ENCODE measurements at regions not wholly inside any gene's neighbourhood (a gene's known extent, or its start where the extent isn't known, plus 50 kb on each side); places are given as distances from the start of the nearest gene placed in this dataset.

DNA sequence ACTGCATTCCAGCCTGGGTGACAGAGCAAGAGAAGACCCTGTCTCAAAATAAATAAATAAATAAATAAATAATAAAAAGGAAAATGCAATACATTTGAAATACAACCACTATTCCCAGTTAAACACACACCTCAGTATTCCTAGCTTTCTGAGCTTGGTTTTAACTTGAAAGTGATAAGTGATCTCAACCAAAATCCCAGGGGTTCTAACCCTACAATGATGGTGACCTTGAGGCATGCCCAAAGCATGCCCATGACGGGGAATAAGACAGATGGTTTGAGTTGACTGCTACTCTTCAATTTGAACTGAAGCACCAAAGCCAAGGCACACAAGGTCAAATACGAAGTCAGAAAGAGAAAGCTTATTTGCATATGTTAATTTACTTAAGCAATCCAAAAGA is 96.9 kb downstream of the ZFP64 start:
- no peak for ATAC-seq
- TF ChIP-seq GLIS3 (CRISPR knock-in tag; IDR thresholded peaks at IDR 0.05): no peak
- TF ChIP-seq RARB (CRISPR knock-in tag; IDR thresholded peaks at IDR 0.05): no peak
- TF ChIP-seq ISL1 (CRISPR knock-in tag; IDR thresholded peaks at IDR 0.05): no peak
- no peak for TF ChIP-seq TOX (CRISPR knock-in tag; IDR thresholded peaks at IDR 0.05; ENCODE audit: borderline replicate concordance)
- TF ChIP-seq ESRRG (CRISPR knock-in tag; IDR thresholded peaks at IDR 0.05): no peak

DNA sequence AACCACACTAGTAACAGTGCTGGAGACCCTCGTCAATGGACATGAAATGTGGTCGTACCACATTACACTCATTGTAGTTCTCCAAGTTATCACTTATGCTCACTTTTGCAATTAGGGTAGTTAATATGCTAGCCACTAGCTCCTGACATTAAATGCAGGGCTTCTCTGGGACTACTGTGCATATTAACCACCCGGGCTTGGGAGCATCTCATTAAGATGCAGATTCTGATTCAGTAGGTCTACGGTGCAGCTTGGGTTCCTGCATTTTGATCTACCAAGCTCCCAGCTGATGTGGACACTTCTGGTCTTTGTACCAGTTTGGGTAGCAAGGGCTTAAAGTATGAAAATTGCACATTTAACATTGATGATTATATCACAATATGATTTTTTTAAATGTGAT is 98.0 kb downstream of the ZFP64 start:
- no peak for ATAC-seq
- TF ChIP-seq ZFP3 (CRISPR knock-in tag; IDR thresholded peaks at IDR 0.05) (no peak), ARNTL (CRISPR knock-in tag; IDR thresholded peaks at IDR 0.05; ENCODE audit: borderline replicate concordance, low read depth) (no peak), ZNF8 (CRISPR knock-in tag; IDR thresholded peaks at IDR 0.05) (no peak), ISL1 (CRISPR knock-in tag; IDR thresholded peaks at IDR 0.05) (no peak), OSR1 (CRISPR knock-in tag; IDR thresholded peaks at IDR 0.05) (no peak), POU6F1 (CRISPR knock-in tag; IDR thresholded peaks at IDR 0.05; ENCODE audit: borderline replicate concordance, low read depth) (no peak)
- TF ChIP-seq, protein P1, sequence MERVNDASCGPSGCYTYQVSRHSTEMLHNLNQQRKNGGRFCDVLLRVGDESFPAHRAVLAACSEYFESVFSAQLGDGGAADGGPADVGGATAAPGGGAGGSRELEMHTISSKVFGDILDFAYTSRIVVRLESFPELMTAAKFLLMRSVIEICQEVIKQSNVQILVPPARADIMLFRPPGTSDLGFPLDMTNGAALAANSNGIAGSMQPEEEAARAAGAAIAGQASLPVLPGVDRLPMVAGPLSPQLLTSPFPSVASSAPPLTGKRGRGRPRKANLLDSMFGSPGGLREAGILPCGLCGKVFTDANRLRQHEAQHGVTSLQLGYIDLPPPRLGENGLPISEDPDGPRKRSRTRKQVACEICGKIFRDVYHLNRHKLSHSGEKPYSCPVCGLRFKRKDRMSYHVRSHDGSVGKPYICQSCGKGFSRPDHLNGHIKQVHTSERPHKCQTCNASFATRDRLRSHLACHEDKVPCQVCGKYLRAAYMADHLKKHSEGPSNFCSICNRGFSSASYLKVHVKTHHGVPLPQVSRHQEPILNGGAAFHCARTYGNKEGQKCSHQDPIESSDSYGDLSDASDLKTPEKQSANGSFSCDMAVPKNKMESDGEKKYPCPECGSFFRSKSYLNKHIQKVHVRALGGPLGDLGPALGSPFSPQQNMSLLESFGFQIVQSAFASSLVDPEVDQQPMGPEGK (CRISPR knock-in tag; IDR thresholded peaks at IDR 0.05; ENCODE audit: borderline replicate concordance): no peak

DNA sequence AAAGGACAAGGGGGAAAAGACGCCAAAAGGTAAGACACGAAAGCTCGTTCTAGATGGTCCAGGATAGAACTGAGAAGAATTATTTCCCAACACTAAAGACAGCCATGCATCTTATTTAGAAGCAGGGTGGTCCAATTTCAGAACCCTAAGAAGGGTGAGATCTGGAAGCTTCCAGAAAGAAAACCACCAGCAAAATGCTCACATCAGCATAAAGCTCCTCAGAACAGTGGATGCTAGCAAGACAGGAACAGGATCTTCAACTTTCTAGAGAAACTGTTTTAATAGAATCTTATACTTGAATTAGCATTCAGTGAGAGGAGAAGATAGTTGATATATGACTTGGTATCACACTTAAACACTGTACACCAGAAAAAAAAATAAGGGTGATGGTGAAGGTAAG is 101.5 kb downstream of the ZFP64 start:
- ATAC-seq: no peak
- TF ChIP-seq, protein P1 (CRISPR knock-in tag; IDR thresholded peaks at IDR 0.05; ENCODE audit: borderline replicate concordance): no peak
- TF ChIP-seq, protein P2, sequence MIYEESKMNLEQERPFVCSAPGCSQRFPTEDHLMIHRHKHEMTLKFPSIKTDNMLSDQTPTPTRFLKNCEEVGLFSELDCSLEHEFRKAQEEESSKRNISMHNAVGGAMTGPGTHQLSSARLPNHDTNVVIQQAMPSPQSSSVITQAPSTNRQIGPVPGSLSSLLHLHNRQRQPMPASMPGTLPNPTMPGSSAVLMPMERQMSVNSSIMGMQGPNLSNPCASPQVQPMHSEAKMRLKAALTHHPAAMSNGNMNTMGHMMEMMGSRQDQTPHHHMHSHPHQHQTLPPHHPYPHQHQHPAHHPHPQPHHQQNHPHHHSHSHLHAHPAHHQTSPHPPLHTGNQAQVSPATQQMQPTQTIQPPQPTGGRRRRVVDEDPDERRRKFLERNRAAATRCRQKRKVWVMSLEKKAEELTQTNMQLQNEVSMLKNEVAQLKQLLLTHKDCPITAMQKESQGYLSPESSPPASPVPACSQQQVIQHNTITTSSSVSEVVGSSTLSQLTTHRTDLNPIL (CRISPR knock-in tag; IDR thresholded peaks at IDR 0.05; ENCODE audit: low read depth): no peak

DNA sequence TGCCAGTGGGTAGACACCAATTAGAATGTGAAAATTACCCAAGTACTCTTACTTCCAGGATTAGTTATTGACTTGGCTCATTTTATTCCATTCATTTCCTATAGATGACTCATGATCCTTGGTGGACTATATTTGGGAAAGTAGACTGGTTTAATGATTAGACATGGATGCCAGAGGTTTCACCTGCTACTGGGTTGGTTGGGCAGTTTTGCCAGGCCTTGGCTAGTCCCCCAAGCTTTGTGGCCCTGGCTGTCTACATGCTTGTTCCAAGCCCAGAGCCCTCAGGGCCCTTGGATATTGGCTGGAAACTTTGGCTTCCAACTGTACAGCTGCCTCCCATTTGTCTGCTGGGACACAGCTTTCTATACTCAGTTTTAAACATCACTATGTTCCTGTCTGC is 104.1 kb downstream of the ZFP64 start:
- TF ChIP-seq ISL1 (CRISPR knock-in tag; IDR thresholded peaks at IDR 0.05): no peak
- no peak for TF ChIP-seq ARNTL (CRISPR knock-in tag; IDR thresholded peaks at IDR 0.05; ENCODE audit: borderline replicate concordance, low read depth)
- no peak for TF ChIP-seq ZC3H10 (CRISPR knock-in tag; IDR thresholded peaks at IDR 0.05)
- no peak for TF ChIP-seq ZNF565 (CRISPR knock-in tag; conservative IDR thresholded peaks at IDR 0.05; ENCODE audit: low read depth)
- no peak for TF ChIP-seq RARB (CRISPR knock-in tag; IDR thresholded peaks at IDR 0.05)
- no peak for TF ChIP-seq TOX (CRISPR knock-in tag; IDR thresholded peaks at IDR 0.05; ENCODE audit: borderline replicate concordance)
- TF ChIP-seq, protein P3, sequence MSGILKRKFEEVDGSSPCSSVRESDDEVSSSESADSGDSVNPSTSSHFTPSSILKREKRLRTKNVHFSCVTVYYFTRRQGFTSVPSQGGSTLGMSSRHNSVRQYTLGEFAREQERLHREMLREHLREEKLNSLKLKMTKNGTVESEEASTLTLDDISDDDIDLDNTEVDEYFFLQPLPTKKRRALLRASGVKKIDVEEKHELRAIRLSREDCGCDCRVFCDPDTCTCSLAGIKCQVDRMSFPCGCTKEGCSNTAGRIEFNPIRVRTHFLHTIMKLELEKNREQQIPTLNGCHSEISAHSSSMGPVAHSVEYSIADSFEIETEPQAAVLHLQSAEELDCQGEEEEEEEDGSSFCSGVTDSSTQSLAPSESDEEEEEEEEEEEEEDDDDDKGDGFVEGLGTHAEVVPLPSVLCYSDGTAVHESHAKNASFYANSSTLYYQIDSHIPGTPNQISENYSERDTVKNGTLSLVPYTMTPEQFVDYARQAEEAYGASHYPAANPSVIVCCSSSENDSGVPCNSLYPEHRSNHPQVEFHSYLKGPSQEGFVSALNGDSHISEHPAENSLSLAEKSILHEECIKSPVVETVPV (CRISPR knock-in tag; IDR thresholded peaks at IDR 0.05): no peak
- TF ChIP-seq, protein P4, sequence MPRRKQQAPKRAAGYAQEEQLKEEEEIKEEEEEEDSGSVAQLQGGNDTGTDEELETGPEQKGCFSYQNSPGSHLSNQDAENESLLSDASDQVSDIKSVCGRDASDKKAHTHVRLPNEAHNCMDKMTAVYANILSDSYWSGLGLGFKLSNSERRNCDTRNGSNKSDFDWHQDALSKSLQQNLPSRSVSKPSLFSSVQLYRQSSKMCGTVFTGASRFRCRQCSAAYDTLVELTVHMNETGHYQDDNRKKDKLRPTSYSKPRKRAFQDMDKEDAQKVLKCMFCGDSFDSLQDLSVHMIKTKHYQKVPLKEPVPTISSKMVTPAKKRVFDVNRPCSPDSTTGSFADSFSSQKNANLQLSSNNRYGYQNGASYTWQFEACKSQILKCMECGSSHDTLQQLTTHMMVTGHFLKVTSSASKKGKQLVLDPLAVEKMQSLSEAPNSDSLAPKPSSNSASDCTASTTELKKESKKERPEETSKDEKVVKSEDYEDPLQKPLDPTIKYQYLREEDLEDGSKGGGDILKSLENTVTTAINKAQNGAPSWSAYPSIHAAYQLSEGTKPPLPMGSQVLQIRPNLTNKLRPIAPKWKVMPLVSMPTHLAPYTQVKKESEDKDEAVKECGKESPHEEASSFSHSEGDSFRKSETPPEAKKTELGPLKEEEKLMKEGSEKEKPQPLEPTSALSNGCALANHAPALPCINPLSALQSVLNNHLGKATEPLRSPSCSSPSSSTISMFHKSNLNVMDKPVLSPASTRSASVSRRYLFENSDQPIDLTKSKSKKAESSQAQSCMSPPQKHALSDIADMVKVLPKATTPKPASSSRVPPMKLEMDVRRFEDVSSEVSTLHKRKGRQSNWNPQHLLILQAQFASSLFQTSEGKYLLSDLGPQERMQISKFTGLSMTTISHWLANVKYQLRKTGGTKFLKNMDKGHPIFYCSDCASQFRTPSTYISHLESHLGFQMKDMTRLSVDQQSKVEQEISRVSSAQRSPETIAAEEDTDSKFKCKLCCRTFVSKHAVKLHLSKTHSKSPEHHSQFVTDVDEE (CRISPR knock-in tag; IDR thresholded peaks at IDR 0.05): no peak
- TF ChIP-seq SNAI2 (CRISPR knock-in tag; IDR thresholded peaks at IDR 0.05): no peak
- no peak for TF ChIP-seq ZNF70 (CRISPR knock-in tag; IDR thresholded peaks at IDR 0.05)
- TF ChIP-seq, protein P1 (CRISPR knock-in tag; IDR thresholded peaks at IDR 0.05; ENCODE audit: borderline replicate concordance): no peak
- no peak for ATAC-seq

Data from SK-N-SH treated with all-trans-retinoic acid at 6 μM for 48 hours (cell line).